Smooth muscle cell (in vitro differentiated cells): ENCODE measurements at regions not wholly inside any gene's neighbourhood (a gene's known extent, or its start where the extent isn't known, plus 50 kb on each side); places are given as distances from the start of the nearest gene placed in this dataset.
A peak's percentile ranks its signal among the peaks of the same experiment; 100 is the strongest.
"Not testable (repeated sequence)": the region's sequence is repeated elsewhere in the genome, so short reads cannot be mapped to it uniquely, and the experiment has no call there.

ENCODE experiments used
- DNase-seq: peaks from one replicate; lab custom pipeline; 2025; ENCODE audit not compliant: unreplicated experiment; lab: John Stamatoyannopoulos, UW
- H2AFZ ChIP-seq: fragments of 200-600 bp; sonication (generic); 2 replicates; pipeline ENCODE4 v1.6.0; 2016; ENCODE audit warnings: antibody characterized with exemption, low read depth, mild to moderate bottlenecking
- H3F3A ChIP-seq: fragments of 200-600 bp; sonication (generic); 2 replicates; pipeline ENCODE4 v1.6.0; 2017; ENCODE audit warnings: antibody characterized with exemption, low read depth
- H3K27ac ChIP-seq: fragments of 200-600 bp; sonication (generic); 2 replicates; pipeline ENCODE4 v1.5.1; 2016; ENCODE audit warnings: low read depth, mild to moderate bottlenecking
- H3K27me3 ChIP-seq: fragments of 200-600 bp; sonication (generic); 2 replicates; pipeline ENCODE4 v1.6.1; 2016; ENCODE audit warnings: low read depth, mild to moderate bottlenecking
- H3K36me3 ChIP-seq: fragments of 200-600 bp; sonication (generic); 2 replicates; pipeline ENCODE4 v1.5.1; 2016; ENCODE audit warnings: low read depth
- H3K4me1 ChIP-seq: fragments of 200-600 bp; sonication (generic); 2 replicates; pipeline ENCODE4 v1.5.1; 2016; ENCODE audit warnings: low read depth
- H3K4me2 ChIP-seq: fragments of 200-600 bp; sonication (generic); 2 replicates; pipeline ENCODE4 v1.6.0; 2016; ENCODE audit warnings: mild to moderate bottlenecking
- H3K4me3 ChIP-seq: fragments of 200-600 bp; sonication (generic); 2 replicates; pipeline ENCODE4 v1.5.1; 2016; ENCODE audit warnings: mild to moderate bottlenecking
- H3K79me2 ChIP-seq: fragments of 200-600 bp; sonication (generic); 2 replicates; pipeline ENCODE4 v1.6.0; 2016; ENCODE audit warnings: low read depth, mild to moderate bottlenecking
- H3K9ac ChIP-seq: fragments of 200-600 bp; sonication (generic); 2 replicates; pipeline ENCODE4 v1.6.0; 2016; ENCODE audit warnings: low read depth
- H3K9me3 ChIP-seq: fragments of 200-600 bp; sonication (generic); replicated peaks from 2 replicates; pipeline ENCODE4 v1.5.1; 2016; ENCODE audit warnings: low read depth
- H4K20me1 ChIP-seq: fragments of 200-600 bp; sonication (generic); 2 replicates; pipeline ENCODE4 v1.6.0; 2016; ENCODE audit warnings: low read depth
- CTCF ChIP-seq: fragments of 200-600 bp; sonication (generic); IDR thresholded peaks from 2 replicates; pipeline ENCODE4 v1.5.1; 2017; ENCODE audit warnings: borderline replicate concordance, mild to moderate bottlenecking, antibody characterized with exemption; ENCODE audit not compliant: insufficient read depth, poor library complexity, severe bottlenecking
- WGBS: methylation state at CpG from one replicate; pipeline ENCODE4 v1.1.7; 2016; ENCODE audit warnings: low lambda C conversion rate; 5-methylcytosine and 5-hydroxymethylcytosine counted together

- Histone ChIP-seq H3K27ac (no peak overlapping the region), H3K36me3 (no peaks in the 10 kb centered on the region), H3K9ac (no peak overlapping the region), H3K4me2 (no peak overlapping the region), H3K27me3 (no peaks in the 10 kb centered on the region), H3K9me3 (no peaks in the 10 kb centered on the region), H3K79me2 (no peaks in the 10 kb centered on the region), H3K4me3 (no peak overlapping the region), H3F3A (no peaks in the 10 kb centered on the region), H2AFZ (peak overlapping the region; percentile 45), H3K4me1 (no peaks in the 10 kb centered on the region), H4K20me1 (no peaks in the 10 kb centered on the region)
- 39% methylated on average over 2 of the region's 2 CpGs for WGBS
- no peak for DNase-seq
- TF ChIP-seq CTCF, result no peak
These were observed 1696.7 kb upstream of the PIK3C3 start for GRCh38 chr18:40258311-40258710.

- DNase-seq, result no peak
- H3K4me1 ChIP-seq, result no peaks in the 10 kb centered on the region
- H3K79me2 ChIP-seq, result no peaks in the 10 kb centered on the region
- no peaks in the 10 kb centered on the region for H3F3A ChIP-seq
- H3K27me3 ChIP-seq, result no peaks in the 10 kb centered on the region
- H3K27ac ChIP-seq, result no peak overlapping the region
- H2AFZ ChIP-seq, result no peak overlapping the region
- WGBS, result 96% methylated on average over 1 of the region's 1 CpG
- H3K9me3 ChIP-seq, result no peaks in the 10 kb centered on the region
- no peaks in the 10 kb centered on the region for H3K36me3 ChIP-seq
- H3K4me2 ChIP-seq, result no peak overlapping the region
- no peak for TF ChIP-seq CTCF
- no peak overlapping the region for H3K4me3 ChIP-seq
- no peak overlapping the region for H3K9ac ChIP-seq
- H4K20me1 ChIP-seq, result no peaks in the 10 kb centered on the region
These were observed 1704.8 kb upstream of the PIK3C3 start for GRCh38 chr18:40250236-40250635.

- DNase-seq, result no peak
- no peak overlapping the region for H3K4me2 ChIP-seq
These were observed 1705.5 kb upstream of the PIK3C3 start for GRCh38 chr18:40249390-40250080.

GRCh38 chr18:40245612-40246011 lies 1709.4 kb upstream of the PIK3C3 start:
- not testable (repeated sequence) for H3K4me1 ChIP-seq, H3K9me3 ChIP-seq, H3K4me3 ChIP-seq, H3K4me2 ChIP-seq, H3K27me3 ChIP-seq, H3K9ac ChIP-seq, DNase-seq, H2AFZ ChIP-seq, H4K20me1 ChIP-seq, H3K27ac ChIP-seq, H3F3A ChIP-seq, H3K36me3 ChIP-seq, H3K79me2 ChIP-seq
- 97% methylated on average over 5 of the region's 5 CpGs for WGBS

More at GRCh38 chr18:40249390-40250080, 1705.5 kb upstream of the PIK3C3 start:
- 52% methylated on average over 3 of the region's 3 CpGs for WGBS
- Histone ChIP-seq H3K4me1 (no peaks in the 10 kb centered on the region), H3F3A (no peaks in the 10 kb centered on the region), H3K9me3 (no peaks in the 10 kb centered on the region), H3K27ac (peak overlapping the region; percentile 21), H3K4me3 (no peak overlapping the region), H4K20me1 (no peaks in the 10 kb centered on the region), H3K27me3 (no peaks in the 10 kb centered on the region), H3K79me2 (no peaks in the 10 kb centered on the region), H3K36me3 (no peaks in the 10 kb centered on the region), H3K9ac (no peak overlapping the region), H2AFZ (no peak overlapping the region)
- no peak for TF ChIP-seq CTCF
